ENCODE measurements at regions not wholly inside any gene's neighbourhood (a gene's known extent, or its start where the extent isn't known, plus 50 kb on each side); places are given as distances from the start of the nearest gene placed in this dataset.

DNA sequence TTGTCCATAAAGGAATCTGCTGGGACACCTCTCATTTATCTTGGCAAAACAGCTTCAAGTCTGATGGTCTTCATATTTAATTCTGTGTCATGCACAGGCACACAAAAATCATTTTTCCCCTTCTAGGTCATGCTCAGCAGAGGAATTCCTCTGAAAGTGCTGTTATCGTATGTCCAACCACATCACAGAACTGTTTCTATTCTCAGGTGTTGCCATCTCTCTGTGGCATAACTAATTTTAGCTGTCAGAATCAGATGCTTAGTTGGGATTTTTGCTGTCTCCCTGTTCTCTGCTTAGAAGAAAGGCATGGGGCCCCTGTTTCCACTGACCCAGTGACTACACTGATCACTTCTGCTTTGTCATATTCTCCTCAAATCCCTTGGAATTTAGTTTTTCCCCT, 608.0 kb upstream of the EPHA7 start:
- no peaks in the 10 kb centered on the region for H3K4me1 ChIP-seq (ENCODE audit: control insufficient read depth in 2 of 3, insufficient read depth in 2 of 3, low read depth in 1 of 3, low read length in 3 of 3)
- FAIRE-seq (no peak), DNase-seq (no peak)
- no peaks in the 10 kb centered on the region for H3K36me3 ChIP-seq (ENCODE audit: control insufficient read depth in 2 of 3, insufficient read depth in 3 of 3, low read length in 3 of 3)
- TF ChIP-seq, protein P1, sequence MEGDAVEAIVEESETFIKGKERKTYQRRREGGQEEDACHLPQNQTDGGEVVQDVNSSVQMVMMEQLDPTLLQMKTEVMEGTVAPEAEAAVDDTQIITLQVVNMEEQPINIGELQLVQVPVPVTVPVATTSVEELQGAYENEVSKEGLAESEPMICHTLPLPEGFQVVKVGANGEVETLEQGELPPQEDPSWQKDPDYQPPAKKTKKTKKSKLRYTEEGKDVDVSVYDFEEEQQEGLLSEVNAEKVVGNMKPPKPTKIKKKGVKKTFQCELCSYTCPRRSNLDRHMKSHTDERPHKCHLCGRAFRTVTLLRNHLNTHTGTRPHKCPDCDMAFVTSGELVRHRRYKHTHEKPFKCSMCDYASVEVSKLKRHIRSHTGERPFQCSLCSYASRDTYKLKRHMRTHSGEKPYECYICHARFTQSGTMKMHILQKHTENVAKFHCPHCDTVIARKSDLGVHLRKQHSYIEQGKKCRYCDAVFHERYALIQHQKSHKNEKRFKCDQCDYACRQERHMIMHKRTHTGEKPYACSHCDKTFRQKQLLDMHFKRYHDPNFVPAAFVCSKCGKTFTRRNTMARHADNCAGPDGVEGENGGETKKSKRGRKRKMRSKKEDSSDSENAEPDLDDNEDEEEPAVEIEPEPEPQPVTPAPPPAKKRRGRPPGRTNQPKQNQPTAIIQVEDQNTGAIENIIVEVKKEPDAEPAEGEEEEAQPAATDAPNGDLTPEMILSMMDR (IDR thresholded peaks at IDR 0.05; ENCODE audit: borderline replicate concordance, extremely low read depth, insufficient read depth) = no peak
- no peak overlapping the region for H3K9ac ChIP-seq (ENCODE audit: low read length in 3 of 3)
- H3K9me3 ChIP-seq (ENCODE audit: control insufficient read depth in 2 of 3, insufficient read depth in 1 of 3, low read length in 3 of 3) = peaks cover 0 to 2% (median 0%) of the 10 kb centered on the region in 3 donors
- intact Hi-C loops (cut with DNase I) = no loop called here
- no peak overlapping the region for H3K27ac ChIP-seq (ENCODE audit: low read depth in 2 of 2, low read length in 2 of 2)
- no peak overlapping the region for H3K4me3 ChIP-seq (ENCODE audit: low read length in 3 of 3)
- H3K27me3 ChIP-seq (ENCODE audit: control insufficient read depth, insufficient read depth, low read length) = no peaks in the 10 kb centered on the region

DNA sequence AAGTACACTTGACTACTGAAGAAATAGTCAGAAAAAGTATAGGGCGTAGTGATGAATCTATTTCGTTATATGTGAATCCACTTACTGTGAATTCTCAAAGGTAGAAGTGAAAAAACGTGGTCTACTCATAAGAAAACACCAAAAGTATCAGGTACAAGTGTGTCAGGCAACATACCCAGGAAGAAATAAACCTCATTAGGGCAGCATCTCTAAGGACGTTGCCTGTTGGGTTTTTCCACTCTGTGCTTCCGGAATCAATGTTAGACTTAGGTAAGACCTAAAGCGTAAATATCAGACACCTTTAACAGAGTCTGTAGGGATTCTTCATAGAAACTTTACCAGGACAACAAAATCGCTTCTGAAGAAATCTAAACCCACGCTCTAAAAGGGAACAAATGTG, 607.2 kb upstream of the EPHA7 start:
- FAIRE-seq (no peak), DNase-seq (no peak)
- TF ChIP-seq, protein P1 (IDR thresholded peaks at IDR 0.05; ENCODE audit: borderline replicate concordance, extremely low read depth, insufficient read depth) = no peak
- H3K27ac ChIP-seq (ENCODE audit: low read depth in 2 of 2, low read length in 2 of 2) = no peak overlapping the region
- H3K36me3 ChIP-seq (ENCODE audit: control insufficient read depth in 2 of 3, insufficient read depth in 3 of 3, low read length in 3 of 3) = no peaks in the 10 kb centered on the region
- no peaks in the 10 kb centered on the region for H3K4me1 ChIP-seq (ENCODE audit: control insufficient read depth in 2 of 3, insufficient read depth in 2 of 3, low read depth in 1 of 3, low read length in 3 of 3)
- no peaks in the 10 kb centered on the region for H3K27me3 ChIP-seq (ENCODE audit: control insufficient read depth, insufficient read depth, low read length)
- H3K9me3 ChIP-seq (ENCODE audit: control insufficient read depth in 2 of 3, insufficient read depth in 1 of 3, low read length in 3 of 3) = peaks cover 0 to 2% (median 0%) of the 10 kb centered on the region in 3 donors
- no peak overlapping the region for H3K9ac ChIP-seq (ENCODE audit: low read length in 3 of 3)
- intact Hi-C loops (cut with DNase I) = no loop called here
- H3K4me3 ChIP-seq (ENCODE audit: low read length in 3 of 3) = no peak overlapping the region

DNA sequence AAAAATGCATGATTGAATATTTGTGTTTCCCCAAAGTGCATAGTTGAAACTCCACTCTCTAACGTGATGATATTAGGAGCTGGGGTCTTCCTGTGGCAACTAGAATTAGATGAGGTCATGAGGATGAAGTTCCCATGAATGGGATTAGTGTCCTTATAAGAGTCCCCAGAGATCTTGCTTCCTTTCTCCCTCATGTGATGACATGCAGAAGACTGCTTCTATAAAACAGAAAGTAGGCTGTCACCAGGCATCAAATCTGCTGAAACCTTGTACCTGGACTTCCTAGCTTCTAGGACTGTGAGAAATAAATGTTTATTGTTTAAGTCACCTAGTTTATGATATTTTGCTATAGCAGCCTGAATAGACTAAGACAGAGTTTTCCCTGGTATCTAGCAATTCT, 586.5 kb upstream of the EPHA7 start:
- Histone ChIP-seq H3K27me3 (ENCODE audit: control insufficient read depth, insufficient read depth, low read length) (no peaks in the 10 kb centered on the region), H3K4me1 (ENCODE audit: control insufficient read depth in 2 of 3, insufficient read depth in 2 of 3, low read depth in 1 of 3, low read length in 3 of 3) (no peaks in the 10 kb centered on the region), H3K27ac (ENCODE audit: low read depth in 2 of 2, low read length in 2 of 2) (no peak overlapping the region), H3K9ac (ENCODE audit: low read length in 3 of 3) (no peak overlapping the region), H3K9me3 (ENCODE audit: control insufficient read depth in 2 of 3, insufficient read depth in 1 of 3, low read length in 3 of 3) (no peaks in the 10 kb centered on the region), H3K4me3 (ENCODE audit: low read length in 3 of 3) (no peak overlapping the region), H3K36me3 (ENCODE audit: control insufficient read depth in 2 of 3, insufficient read depth in 3 of 3, low read length in 3 of 3) (no peaks in the 10 kb centered on the region)
- FAIRE-seq (no peak), DNase-seq (no peak)
- TF ChIP-seq, protein P1 (IDR thresholded peaks at IDR 0.05; ENCODE audit: borderline replicate concordance, extremely low read depth, insufficient read depth) = no peak
- intact Hi-C loops (cut with DNase I) = no loop called here

DNA sequence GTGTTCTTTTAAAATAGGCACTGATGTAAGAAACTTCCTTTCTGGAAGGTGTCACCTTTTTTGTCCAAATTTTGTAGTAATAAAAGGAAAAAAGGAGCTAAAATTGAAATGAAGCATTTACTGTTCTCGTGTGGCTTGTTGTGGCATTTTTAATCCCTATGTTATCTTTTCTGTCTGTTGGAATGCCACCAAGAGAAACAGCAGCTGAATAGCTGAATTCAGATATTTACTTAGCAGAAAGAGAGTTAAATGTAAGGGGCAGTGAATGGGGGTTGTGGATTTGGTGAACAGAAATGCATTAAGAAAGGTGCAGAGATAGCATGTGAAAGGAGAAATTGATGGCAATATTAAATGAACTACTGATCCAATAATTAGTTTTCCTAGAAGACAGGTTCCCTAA, 573.6 kb upstream of the EPHA7 start:
- FAIRE-seq = no peak
- intact Hi-C loops (cut with DNase I) = no loop called here

More for the DNA sequence above, 573.6 kb upstream of the EPHA7 start:
- Histone ChIP-seq H3K9ac (ENCODE audit: low read length in 3 of 3) (no peak overlapping the region), H3K27ac (ENCODE audit: low read depth in 2 of 2, low read length in 2 of 2) (no peak overlapping the region), H3K27me3 (ENCODE audit: control insufficient read depth, insufficient read depth, low read length) (no peaks in the 10 kb centered on the region), H3K36me3 (ENCODE audit: control insufficient read depth in 2 of 3, insufficient read depth in 3 of 3, low read length in 3 of 3) (no peaks in the 10 kb centered on the region), H3K9me3 (ENCODE audit: control insufficient read depth in 2 of 3, insufficient read depth in 1 of 3, low read length in 3 of 3) (no peaks in the 10 kb centered on the region), H3K4me3 (ENCODE audit: low read length in 3 of 3) (no peak overlapping the region), H3K4me1 (ENCODE audit: control insufficient read depth in 2 of 3, insufficient read depth in 2 of 3, low read depth in 1 of 3, low read length in 3 of 3) (no peaks in the 10 kb centered on the region)
- DNase-seq = peak in 2 of 5 donors; percentile 9 to 14
- TF ChIP-seq, protein P1 (IDR thresholded peaks at IDR 0.05; ENCODE audit: borderline replicate concordance, extremely low read depth, insufficient read depth) = no peak

All from kidney (tissue), 13 donors.